ENCODE measurements at regions not wholly inside any gene's neighbourhood (a gene's known extent, or its start where the extent isn't known, plus 50 kb on each side); places are given as distances from the start of the nearest gene placed in this dataset.

GRCh38 chr18:77811503-77811902 lies 561.9 kb downstream of the GALR1 start:
- peak in 1 of 4 donors; percentile 10 for DNase-seq (ENCODE audit: low read depth in 4 of 4, low spot score in 3 of 4)

GRCh38 chr18:77815666-77816338 lies 566.2 kb downstream of the GALR1 start:
- DNase-seq (ENCODE audit: low read depth in 4 of 4, low spot score in 3 of 4), result no peak

- DNase-seq (ENCODE audit: low read depth in 4 of 4, low spot score in 3 of 4), result no peak
Measured at GRCh38 chr18:77818328-77818727, 568.7 kb downstream of the GALR1 start.

GRCh38 chr18:77820472-77820871 lies 570.8 kb downstream of the GALR1 start:
- DNase-seq (ENCODE audit: low read depth in 4 of 4, low spot score in 3 of 4), result no peak

- DNase-seq (ENCODE audit: low read depth in 4 of 4, low spot score in 3 of 4), result no peak
Measured at GRCh38 chr18:77821892-77822291, 572.2 kb downstream of the GALR1 start.

- no peak for DNase-seq (ENCODE audit: low read depth in 4 of 4, low spot score in 3 of 4)
Measured at GRCh38 chr18:77822632-77823031, 573.0 kb downstream of the GALR1 start.

GRCh38 chr18:77833807-77834206 lies 584.2 kb downstream of the GALR1 start:
- DNase-seq (ENCODE audit: low read depth in 4 of 4, low spot score in 3 of 4), result no peak

GRCh38 chr18:77851802-77852201 lies 602.2 kb downstream of the GALR1 start:
- DNase-seq (ENCODE audit: low read depth in 4 of 4, low spot score in 3 of 4), result no peak

GRCh38 chr18:77853859-77854258 lies 604.2 kb downstream of the GALR1 start:
- no peak for DNase-seq (ENCODE audit: low read depth in 4 of 4, low spot score in 3 of 4)

- DNase-seq (ENCODE audit: low read depth in 4 of 4, low spot score in 3 of 4), result peak in 1 of 4 donors; percentile 51
Measured at GRCh38 chr18:77857678-77858655, 608.3 kb downstream of the GALR1 start.

GRCh38 chr18:77859634-77860033 lies 610.0 kb downstream of the GALR1 start:
- DNase-seq (ENCODE audit: low read depth in 4 of 4, low spot score in 3 of 4), result no peak

GRCh38 chr18:77862066-77862757 lies 612.6 kb downstream of the GALR1 start:
- DNase-seq (ENCODE audit: low read depth in 4 of 4, low spot score in 3 of 4), result no peak

- DNase-seq (ENCODE audit: low read depth in 4 of 4, low spot score in 3 of 4), result no peak
Measured at GRCh38 chr18:77865853-77866252, 616.2 kb downstream of the GALR1 start.

- no peak for DNase-seq (ENCODE audit: low read depth in 4 of 4, low spot score in 3 of 4)
Measured at GRCh38 chr18:77866351-77866750, 616.7 kb downstream of the GALR1 start.

GRCh38 chr18:77870199-77870598 lies 620.6 kb downstream of the GALR1 start:
- DNase-seq (ENCODE audit: low read depth in 4 of 4, low spot score in 3 of 4), result no peak

- no peak for DNase-seq (ENCODE audit: low read depth in 4 of 4, low spot score in 3 of 4)
Measured at GRCh38 chr18:77870894-77871293, 621.2 kb downstream of the GALR1 start.

- no peak for DNase-seq (ENCODE audit: low read depth in 4 of 4, low spot score in 3 of 4)
Measured at GRCh38 chr18:77872166-77872565, 622.5 kb downstream of the GALR1 start.

GRCh38 chr18:77876319-77876865 lies 626.7 kb downstream of the GALR1 start:
- DNase-seq (ENCODE audit: low read depth in 4 of 4, low spot score in 3 of 4), result no peak

GRCh38 chr18:77879829-77880228 lies 630.2 kb downstream of the GALR1 start:
- no peak for DNase-seq (ENCODE audit: low read depth in 4 of 4, low spot score in 3 of 4)

- DNase-seq (ENCODE audit: low read depth in 4 of 4, low spot score in 3 of 4), result no peak
Measured at GRCh38 chr18:77884454-77884853, 634.8 kb downstream of the GALR1 start.

GRCh38 chr18:77894060-77894459 lies 644.4 kb downstream of the GALR1 start:
- DNase-seq (ENCODE audit: low read depth in 4 of 4, low spot score in 3 of 4), result no peak
